HG03342 (cell line): ENCODE measurements at regions not wholly inside any gene's neighbourhood (a gene's known extent, or its start where the extent isn't known, plus 50 kb on each side); places are given as distances from the start of the nearest gene placed in this dataset.

Experiments used
- ATAC-seq: cut with Tn5 transposase; IDR thresholded peaks from one replicate; pipeline ENCODE4 v1.9.1; 2021; ENCODE audit warnings: mild to moderate bottlenecking, moderate library complexity; ENCODE audit not compliant: unreplicated experiment

GRCh38 chrX:26411045-26411444 lies 195.1 kb downstream of the MAGEB5 start:
- no peak for ATAC-seq

DNA sequence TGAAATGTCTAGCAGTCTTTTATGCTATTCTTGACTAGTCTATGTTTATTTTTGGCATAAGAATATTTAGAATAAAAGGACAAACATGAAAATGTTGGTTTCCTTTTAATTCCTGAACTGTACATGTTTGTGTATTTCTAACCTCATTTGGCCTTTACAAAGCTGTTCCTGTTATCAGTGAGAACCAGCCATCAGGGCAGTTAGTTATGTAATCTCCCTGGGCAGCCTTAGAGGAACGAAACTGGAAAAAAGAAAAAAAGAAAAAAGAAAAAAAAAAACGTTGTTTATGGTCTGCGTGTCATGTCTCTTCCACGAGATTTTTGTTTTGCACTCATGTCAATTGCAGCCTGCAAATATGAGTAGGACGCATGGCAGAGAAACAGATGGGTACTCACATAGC lies 193.7 kb downstream of the MAGEB5 start:
- no peak for ATAC-seq

- ATAC-seq, result no peak
These were observed 171.9 kb downstream of the MAGEB5 start for GRCh38 chrX:26387906-26388305.

- no peak for ATAC-seq
These were observed 160.2 kb downstream of the MAGEB5 start for GRCh38 chrX:26376037-26376708.

DNA sequence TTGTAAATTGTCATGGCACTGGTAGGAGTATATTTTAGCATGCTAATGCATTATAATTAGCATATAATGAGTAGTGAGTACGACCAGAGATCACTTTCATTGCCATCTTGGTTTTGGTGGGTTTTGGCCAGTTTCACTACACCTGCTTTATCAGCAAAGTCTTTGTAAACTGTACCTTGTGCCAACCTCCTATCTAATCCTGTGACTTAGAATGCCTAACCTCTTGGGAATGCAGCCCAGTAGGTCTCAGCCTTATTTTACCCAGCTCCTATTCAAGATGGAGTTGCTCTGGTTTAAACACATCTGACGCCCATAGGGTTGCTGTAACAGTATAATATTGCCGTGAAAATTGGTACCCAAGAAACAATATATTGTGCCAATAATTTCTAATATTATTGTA lies 159.4 kb downstream of the MAGEB5 start:
- no peak for ATAC-seq

GRCh38 chrX:26373829-26374228 lies 157.9 kb downstream of the MAGEB5 start:
- no peak for ATAC-seq

DNA sequence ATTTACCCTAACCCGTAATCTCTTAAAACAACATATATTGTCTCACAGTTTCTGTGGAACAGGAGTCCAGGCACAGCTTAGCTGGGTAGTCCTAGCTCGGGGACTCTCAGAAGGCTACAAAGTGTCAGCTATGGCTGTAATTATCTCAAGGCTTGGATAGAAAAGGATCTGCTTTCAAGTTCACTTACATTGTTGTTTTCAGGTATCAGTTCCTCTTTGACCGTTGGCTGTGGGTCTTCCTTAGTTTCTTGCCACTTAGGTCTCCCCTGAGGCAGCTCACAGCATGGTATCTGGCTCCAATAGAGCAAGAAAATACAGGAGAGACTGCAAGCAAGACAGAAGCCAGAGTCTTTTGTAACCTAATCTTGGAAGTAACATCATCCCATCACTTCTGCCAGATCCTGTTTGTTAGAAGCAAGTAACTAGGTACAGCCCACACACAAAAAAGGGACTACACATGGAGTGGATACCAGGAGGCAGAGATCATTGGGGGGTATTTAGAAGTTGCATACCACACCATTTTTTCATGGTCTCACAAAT lies 137.0 kb downstream of the MAGEB5 start:
- ATAC-seq, result no peak

DNA sequence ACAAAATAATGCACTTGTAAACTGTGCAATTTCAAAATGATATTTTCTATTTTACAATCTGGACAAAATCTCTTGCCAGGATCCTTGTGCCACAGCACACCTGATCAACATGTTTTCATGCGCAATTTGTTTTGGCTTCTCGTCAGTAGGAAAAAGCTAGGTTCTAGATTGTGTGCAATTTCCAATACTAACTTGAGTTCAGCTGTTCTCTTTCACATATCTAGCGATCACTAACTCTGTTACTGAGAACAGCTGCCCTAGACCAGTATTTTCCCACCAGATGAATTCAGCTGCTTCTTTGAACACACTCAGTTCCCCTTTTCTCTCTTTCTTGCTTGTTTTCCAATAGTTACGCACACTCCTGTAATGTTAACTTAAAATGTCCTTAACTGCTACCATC lies 131.2 kb downstream of the MAGEB5 start:
- ATAC-seq, result no peak

DNA sequence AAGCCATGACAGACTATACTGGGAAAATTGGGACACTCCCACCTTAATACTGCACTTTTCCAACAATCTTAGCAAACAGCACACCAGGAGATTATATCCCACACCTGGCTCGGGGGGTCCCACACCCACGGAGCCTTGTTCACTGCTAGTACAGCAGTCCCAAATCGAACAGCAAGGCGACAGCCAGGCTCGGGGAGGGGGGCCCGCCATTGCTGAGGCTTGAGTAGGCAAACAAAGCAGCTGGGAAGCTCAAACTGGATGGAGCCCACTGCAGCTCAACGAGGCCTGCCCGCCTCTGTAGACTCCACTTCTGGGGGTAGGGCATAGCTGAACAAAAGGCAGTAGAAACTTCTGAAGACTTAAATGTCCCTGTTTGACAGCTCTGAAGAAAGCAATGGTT lies 118.3 kb downstream of the MAGEB5 start:
- ATAC-seq, result no peak

GRCh38 chrX:26328608-26329319 lies 112.8 kb downstream of the MAGEB5 start:
- no peak for ATAC-seq

DNA sequence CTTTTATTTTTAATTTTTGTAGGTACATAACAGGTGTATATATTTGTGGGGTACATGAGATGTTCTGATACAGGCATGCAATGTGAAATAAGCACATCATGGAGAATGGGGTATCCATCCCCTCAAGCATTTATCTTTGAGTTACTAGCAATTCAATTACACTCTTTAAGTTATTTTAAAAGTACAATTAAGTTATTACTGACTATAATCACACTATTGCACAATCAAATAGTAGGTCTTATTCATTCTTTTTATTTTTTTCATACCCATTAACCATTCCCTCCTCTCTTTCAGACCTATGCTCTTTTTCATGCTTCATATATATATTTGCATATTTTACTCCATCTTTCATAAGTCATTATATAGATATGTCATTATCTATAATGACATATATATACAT lies 93.3 kb downstream of the MAGEB5 start:
- ATAC-seq, result no peak

- no peak for ATAC-seq
These were observed 79.5 kb downstream of the MAGEB5 start for GRCh38 chrX:26295425-26295824.

DNA sequence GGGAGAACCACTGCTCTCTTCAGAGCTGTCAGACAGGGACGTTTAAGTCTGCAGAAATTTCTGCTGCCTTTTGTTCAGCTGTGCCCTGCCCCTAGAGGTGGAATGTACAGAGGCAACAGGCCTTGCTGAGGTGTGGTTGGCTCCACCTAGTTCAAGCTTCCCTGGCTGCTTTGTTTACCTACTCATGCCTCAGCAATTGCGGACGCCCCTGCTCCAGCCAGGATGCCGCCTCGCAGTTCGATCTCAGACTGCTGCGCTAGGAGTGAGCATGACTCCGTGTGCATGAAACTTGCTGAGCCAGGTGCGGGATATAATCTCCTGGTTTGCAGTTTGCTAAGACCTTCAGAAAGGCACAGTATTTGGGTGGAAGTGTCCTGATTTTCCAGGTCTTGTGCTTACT lies 70.9 kb downstream of the MAGEB5 start:
- ATAC-seq, result no peak
